Activated CD4-positive, alpha-beta T cell treated with anti-CD3 and anti-CD28 coated beads for 36 hours (primary cell): ENCODE measurements at regions not wholly inside any gene's neighbourhood (a gene's known extent, or its start where the extent isn't known, plus 50 kb on each side); places are given as distances from the start of the nearest gene placed in this dataset.

Experiments used
- ATAC-seq: fragments of 200-7000 bp; cut with Tn5 transposase; one replicate; pipeline ENCODE4 v1.10.0; 2021; ENCODE audit warnings: mild to moderate bottlenecking, moderate library complexity
- CTCF ChIA-PET: fragments of 350-600 bp; sonication (Branson Sonifier 250); formaldehyde crosslinking; loops from one replicate; lab custom pipeline; 2021; ENCODE audit warnings: antibody characterized with exemption; lab: Charles Lee
- POLR2A ChIA-PET: fragments of 350-600 bp; sonication (Branson Sonifier 250); formaldehyde crosslinking; loops from one replicate; lab custom pipeline; 2021; ENCODE audit warnings: antibody characterized with exemption, inconsistent platforms; lab: Charles Lee
- DNase-seq: peaks from one replicate; pipeline ENCODE4 v3.0.0-alpha.2; 2020
- H3K27ac Mint-ChIP-seq: one replicate; pipeline ENCODE4 v1.8.0; 2021; ENCODE audit warnings: mixed read lengths
- H3K27me3 Mint-ChIP-seq: one replicate; pipeline ENCODE4 v1.8.0; 2021; ENCODE audit warnings: mixed read lengths
- H3K36me3 Mint-ChIP-seq: one replicate; pipeline ENCODE4 v1.8.0; 2021; ENCODE audit warnings: low read depth, mixed read lengths
- H3K4me1 Mint-ChIP-seq: one replicate; pipeline ENCODE4 v1.8.0; 2021; ENCODE audit warnings: mixed read lengths
- H3K4me3 Mint-ChIP-seq: one replicate; pipeline ENCODE4 v1.8.0; 2021; ENCODE audit warnings: mild to moderate bottlenecking, moderate library complexity, mixed read lengths
- H3K9me3 Mint-ChIP-seq: one replicate; pipeline ENCODE4 v1.8.0; 2021; ENCODE audit warnings: low read depth, mixed read lengths
- intact Hi-C, 2 experiments: fragments of 100-400 bp; cut with DNase I in 1 of 2; cut with micrococcal nuclease in 1 of 2; formaldehyde crosslinking; loops; one replicate each; pipeline versions ENCODE4 v1.14.2 to v1.15.1; 2022 to 2024; cut with DNase I, micrococcal nuclease

- DNase-seq (no peak), ATAC-seq (no peak)
- intact Hi-C loops: no loop called here
- no peaks in the 10 kb centered on the region for H3K4me1 Mint-ChIP-seq
- H3K27me3 Mint-ChIP-seq: peaks cover 4% of the 10 kb centered on the region
- H3K4me3 Mint-ChIP-seq: no peak overlapping the region
- H3K27ac Mint-ChIP-seq: no peak overlapping the region
- H3K36me3 Mint-ChIP-seq: no peaks in the 10 kb centered on the region
- ChIA-PET POLR2A (no interaction called here), CTCF (no interaction called here)
- no peaks in the 10 kb centered on the region for H3K9me3 Mint-ChIP-seq
These were observed 146.2 kb downstream of the GATB start for GRCh38 chr4:151614561-151614960.

GRCh38 chr4:151618858-151619257 is 141.9 kb downstream of the GATB start:
- POLR2A ChIA-PET: no interaction called here
- intact Hi-C loops: no loop called here
- no peaks in the 10 kb centered on the region for H3K9me3 Mint-ChIP-seq
- no peak overlapping the region for H3K4me3 Mint-ChIP-seq
- ATAC-seq (no peak), DNase-seq (no peak)
- peaks cover 3% of the 10 kb centered on the region for H3K27me3 Mint-ChIP-seq
- H3K4me1 Mint-ChIP-seq: no peaks in the 10 kb centered on the region
- CTCF ChIA-PET: no interaction called here
- no peak overlapping the region for H3K27ac Mint-ChIP-seq
- H3K36me3 Mint-ChIP-seq: no peaks in the 10 kb centered on the region

GRCh38 chr4:151620066-151620465 is 140.7 kb downstream of the GATB start:
- no peak for ATAC-seq
- no peak overlapping the region for H3K4me3 Mint-ChIP-seq
- DNase-seq: no peak
- intact Hi-C loops: no loop called here
- no peaks in the 10 kb centered on the region for H3K4me1 Mint-ChIP-seq
- no peaks in the 10 kb centered on the region for H3K36me3 Mint-ChIP-seq
- H3K9me3 Mint-ChIP-seq: no peaks in the 10 kb centered on the region
- CTCF ChIA-PET: interaction anchor here (0.6 kb wide), 1 partner anchor 175 kb away, joined by 3 read pairs; no protein-coding TSS in a partner anchor
- no peak overlapping the region for H3K27ac Mint-ChIP-seq
- POLR2A ChIA-PET: no interaction called here
- H3K27me3 Mint-ChIP-seq: peaks cover 3% of the 10 kb centered on the region
